Cardiac fibroblast (primary cell): ENCODE measurements at regions not wholly inside any gene's neighbourhood (a gene's known extent, or its start where the extent isn't known, plus 50 kb on each side); places are given as distances from the start of the nearest gene placed in this dataset.

ENCODE experiments used
- DNase-seq, 2 donors: peaks; one replicate each; pipeline versions ENCODE4 v3.0.0 to v3.0.0-alpha.2; 2010; ENCODE audit warnings: low read depth in 2 of 2
- H3K4me3 ChIP-seq, 2 donors: replicated peaks in 1 of 2; 1 replicate in 1 of 2; 2 replicates in 1 of 2; pipeline ENCODE4 v1.5.1; 2011; ENCODE audit warnings: low read depth in 2 of 2, low read length in 2 of 2, mild to moderate bottlenecking in 2 of 2, moderate library complexity in 1 of 2
- TF ChIP-seq, protein P1 (sequence below): IDR thresholded peaks from one replicate; pipeline ENCODE4 v1.5.1; 2011; ENCODE audit warnings: low read depth, mild to moderate bottlenecking, low read length, inconsistent platforms

DNA sequence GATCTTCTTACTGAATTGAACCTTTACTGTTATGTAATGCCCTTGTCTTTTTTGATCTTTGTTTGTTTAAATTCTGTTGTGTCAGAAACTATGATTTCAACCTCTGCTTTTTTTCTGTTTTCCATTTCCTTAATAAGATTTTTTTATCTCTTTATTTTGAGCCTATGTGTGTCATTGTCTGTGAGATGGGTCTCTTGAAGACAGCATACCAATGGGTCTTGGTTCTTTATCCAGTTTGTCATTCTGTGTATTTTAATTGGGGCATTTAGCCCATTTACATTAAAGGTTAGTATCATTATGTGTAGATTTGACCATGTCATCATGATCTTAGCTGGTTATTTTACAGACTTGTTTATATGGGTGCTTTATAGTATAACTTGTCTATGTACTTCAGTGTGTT is 1803.3 kb downstream of the SLITRK5 start:
- no peak overlapping the region for H3K4me3 ChIP-seq
- TF ChIP-seq, protein P1, sequence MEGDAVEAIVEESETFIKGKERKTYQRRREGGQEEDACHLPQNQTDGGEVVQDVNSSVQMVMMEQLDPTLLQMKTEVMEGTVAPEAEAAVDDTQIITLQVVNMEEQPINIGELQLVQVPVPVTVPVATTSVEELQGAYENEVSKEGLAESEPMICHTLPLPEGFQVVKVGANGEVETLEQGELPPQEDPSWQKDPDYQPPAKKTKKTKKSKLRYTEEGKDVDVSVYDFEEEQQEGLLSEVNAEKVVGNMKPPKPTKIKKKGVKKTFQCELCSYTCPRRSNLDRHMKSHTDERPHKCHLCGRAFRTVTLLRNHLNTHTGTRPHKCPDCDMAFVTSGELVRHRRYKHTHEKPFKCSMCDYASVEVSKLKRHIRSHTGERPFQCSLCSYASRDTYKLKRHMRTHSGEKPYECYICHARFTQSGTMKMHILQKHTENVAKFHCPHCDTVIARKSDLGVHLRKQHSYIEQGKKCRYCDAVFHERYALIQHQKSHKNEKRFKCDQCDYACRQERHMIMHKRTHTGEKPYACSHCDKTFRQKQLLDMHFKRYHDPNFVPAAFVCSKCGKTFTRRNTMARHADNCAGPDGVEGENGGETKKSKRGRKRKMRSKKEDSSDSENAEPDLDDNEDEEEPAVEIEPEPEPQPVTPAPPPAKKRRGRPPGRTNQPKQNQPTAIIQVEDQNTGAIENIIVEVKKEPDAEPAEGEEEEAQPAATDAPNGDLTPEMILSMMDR, result no peak
- no peak for DNase-seq

DNA sequence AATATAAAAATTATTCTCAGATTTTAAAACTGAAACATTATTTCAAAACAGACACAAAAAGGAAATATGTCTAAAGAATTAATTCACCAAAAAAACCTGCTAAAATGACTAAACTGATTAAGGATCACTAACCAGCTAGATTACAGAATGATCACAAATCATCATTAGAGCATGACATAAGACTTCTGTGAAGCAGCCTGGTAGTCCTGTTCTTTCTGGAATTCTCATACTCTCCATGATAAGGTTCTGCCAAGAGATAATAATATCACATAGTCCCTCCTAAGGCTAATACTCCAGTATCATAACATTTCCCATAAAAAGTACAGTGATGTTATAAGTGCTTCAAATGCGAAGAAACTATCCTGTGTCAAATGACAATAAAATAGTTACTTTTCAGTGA is 1814.9 kb downstream of the SLITRK5 start:
- no peak overlapping the region for H3K4me3 ChIP-seq
- DNase-seq, result no peak
- TF ChIP-seq, protein P1, result no peak

- H3K4me3 ChIP-seq, result no peak overlapping the region
- DNase-seq, result no peak
- TF ChIP-seq, protein P1, result no peak
Observed at GRCh38 chr13:89486709-89487108, 1815.5 kb downstream of the SLITRK5 start.

GRCh38 chr13:89490661-89491060 is 1819.5 kb downstream of the SLITRK5 start:
- no peak for DNase-seq
- H3K4me3 ChIP-seq, result no peak overlapping the region
- TF ChIP-seq, protein P1, result no peak

GRCh38 chr13:89496478-89496877 is 1825.3 kb downstream of the SLITRK5 start:
- no peak for DNase-seq
- H3K4me3 ChIP-seq, result no peak overlapping the region
- TF ChIP-seq, protein P1, result no peak

DNA sequence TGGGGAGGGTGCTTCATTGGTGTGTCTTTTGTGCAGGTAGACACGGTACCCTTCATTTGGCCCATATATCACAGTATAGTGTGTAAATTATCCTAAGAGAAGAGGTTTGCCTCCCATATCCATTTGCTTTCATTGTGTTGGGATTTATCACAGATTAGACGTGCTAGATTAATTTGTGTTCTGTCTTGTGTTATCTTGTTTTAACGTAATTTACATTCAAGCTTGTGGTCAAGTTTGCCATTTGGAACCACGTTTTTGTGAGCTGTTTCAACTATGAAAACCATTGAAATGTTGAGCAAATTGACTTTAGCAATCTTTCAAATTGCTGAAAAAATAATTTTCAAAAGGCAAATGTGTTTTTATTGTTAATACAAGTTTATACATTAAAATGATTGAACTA is 1826.5 kb downstream of the SLITRK5 start:
- TF ChIP-seq, protein P1, result no peak
- DNase-seq, result no peak

DNA sequence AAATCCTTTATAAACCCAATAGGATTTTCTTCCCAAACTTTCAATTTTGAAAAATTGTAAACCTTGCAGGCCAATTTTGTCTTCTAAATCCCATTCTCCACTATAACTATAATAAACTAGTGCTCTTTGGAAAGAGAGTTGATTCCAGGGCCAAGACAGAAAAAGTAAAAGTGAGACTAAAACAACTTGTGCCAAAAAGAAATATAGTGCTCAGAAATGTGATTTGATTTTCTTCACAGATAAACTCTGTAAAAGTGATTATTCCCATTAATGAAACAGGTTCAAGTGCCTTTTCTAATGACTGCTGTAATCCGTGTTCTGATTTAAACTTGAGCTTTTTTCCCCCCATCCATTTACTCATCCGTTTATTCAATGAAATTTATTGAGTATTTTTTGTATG is 1831.1 kb downstream of the SLITRK5 start:
- no peak overlapping the region for H3K4me3 ChIP-seq
- no peak for DNase-seq
- TF ChIP-seq, protein P1, result no peak

More for the DNA sequence above, 1826.5 kb downstream of the SLITRK5 start:
- no peak overlapping the region for H3K4me3 ChIP-seq
